ENCODE measurements at regions not wholly inside any gene's neighbourhood (a gene's known extent, or its start where the extent isn't known, plus 50 kb on each side); places are given as distances from the start of the nearest gene placed in this dataset.
"Not testable (repeated sequence)": the region's sequence is repeated elsewhere in the genome, so short reads cannot be mapped to it uniquely, and the experiment has no call there.

DNA sequence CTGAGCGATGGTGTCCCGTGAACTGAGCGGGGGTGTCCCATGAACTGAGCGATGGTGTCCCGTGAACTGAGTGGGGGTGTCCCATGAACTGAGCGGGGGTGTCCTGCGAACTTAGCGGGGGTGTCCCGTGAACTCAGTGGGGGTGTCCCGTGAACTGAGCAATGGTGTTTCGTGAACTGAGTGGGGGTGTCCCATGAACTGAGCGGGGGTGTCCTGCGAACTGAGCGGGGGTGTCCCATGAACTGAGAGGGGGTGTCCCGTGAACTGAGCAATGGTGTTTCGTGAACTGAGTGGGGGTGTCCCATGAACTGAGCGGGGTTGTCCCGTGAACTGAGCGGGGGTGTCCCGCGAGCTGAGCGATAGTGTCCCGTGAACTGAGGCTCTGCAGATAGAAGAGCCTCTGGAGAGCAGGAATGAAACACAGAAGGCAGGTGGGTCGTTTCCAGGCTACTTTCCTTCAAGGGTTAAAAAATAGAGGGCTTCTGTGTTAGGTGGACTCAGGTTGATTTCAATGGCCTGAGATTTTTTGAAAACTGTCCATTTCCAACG is 176.1 kb downstream of the RTP5 start:
- H3K36me3 Mint-ChIP-seq; CTCF ChIA-PET (ENCODE audit: partially characterized antibody); H3K4me1 ChIP-seq (ENCODE audit: insufficient read depth, low read length); H3K4me3 Mint-ChIP-seq; H3K9me3 ChIP-seq (ENCODE audit: control insufficient read depth in 1 of 2, low read length in 2 of 2); POLR2A ChIA-PET (ENCODE audit: partially characterized antibody); H3K27ac Mint-ChIP-seq; DNase-seq; H3K9me3 Mint-ChIP-seq; intact Hi-C loops (cut with micrococcal nuclease); H3K4me1 Mint-ChIP-seq; H3K27ac ChIP-seq (ENCODE audit: low read depth, low read length); H3K4me3 ChIP-seq (ENCODE audit: low read length in 2 of 2); H3K36me3 ChIP-seq (ENCODE audit: insufficient read depth, low read length); H3K27me3 ChIP-seq (ENCODE audit: insufficient read depth, low read length): not testable (repeated sequence)
- peaks cover 15 to 28% of the 10 kb centered on the region in 2 donors for H3K27me3 Mint-ChIP-seq

DNA sequence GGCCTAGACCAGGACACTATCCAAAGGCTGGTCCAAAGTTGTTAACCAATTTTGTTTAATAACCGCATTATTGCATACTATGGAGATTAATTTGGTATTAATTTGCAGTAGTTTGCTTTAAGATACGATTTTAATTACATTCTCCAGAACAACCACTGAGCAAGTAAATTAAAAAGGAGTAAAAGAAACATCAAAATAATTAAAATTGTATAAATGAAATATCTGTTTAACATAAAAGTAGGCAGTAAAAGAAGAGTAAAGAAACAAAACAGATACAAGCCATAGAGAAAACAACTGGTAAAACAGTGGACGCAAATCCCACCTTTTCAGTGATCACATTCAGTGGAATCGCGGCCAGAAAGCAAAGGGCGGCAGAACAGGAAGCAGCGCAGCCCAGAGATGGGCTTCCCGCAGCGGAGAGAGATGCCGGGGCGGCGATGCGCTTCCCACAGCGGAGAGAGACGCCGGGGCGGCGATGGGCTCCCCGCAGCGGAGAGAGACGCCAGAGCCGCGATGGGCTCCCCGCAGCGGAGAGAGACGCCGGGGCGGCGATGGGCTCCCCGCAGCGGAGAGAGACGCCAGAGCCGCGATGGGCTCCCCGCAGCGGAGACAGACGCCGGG is 176.8 kb downstream of the RTP5 start:
- Histone ChIP-seq H3K4me3 (ENCODE audit: low read length in 2 of 2) (no peak overlapping the region), H3K36me3 (ENCODE audit: insufficient read depth, low read length) (no peaks in the 10 kb centered on the region), H3K4me1 (ENCODE audit: insufficient read depth, low read length) (no peaks in the 10 kb centered on the region), H3K27me3 (ENCODE audit: insufficient read depth, low read length) (no peaks in the 10 kb centered on the region), H3K9me3 (ENCODE audit: control insufficient read depth in 1 of 2, low read length in 2 of 2) (no peaks in the 10 kb centered on the region), H3K27ac (ENCODE audit: low read depth, low read length) (no peak overlapping the region)
- H3K27ac Mint-ChIP-seq, result peak overlapping the region in 1 of 7 donors; percentile 57
- peaks cover 15 to 28% of the 10 kb centered on the region in 2 donors for H3K27me3 Mint-ChIP-seq
- peaks cover 0 to 10% (median 1%) of the 10 kb centered on the region in 4 donors for H3K4me1 Mint-ChIP-seq
- POLR2A ChIA-PET (ENCODE audit: partially characterized antibody), result no interaction called here
- no peak for DNase-seq
- peaks cover 0 to 2% (median 0%) of the 10 kb centered on the region in 8 donors for H3K9me3 Mint-ChIP-seq
- no peaks in the 10 kb centered on the region for H3K36me3 Mint-ChIP-seq
- CTCF ChIA-PET (ENCODE audit: partially characterized antibody), result no interaction called here
- intact Hi-C loops (cut with micrococcal nuclease), result no loop called here
- H3K4me3 Mint-ChIP-seq, result peak overlapping the region in 4 of 8 donors; percentile 66 to 78 (median 76)

GRCh38 chr2:242047963-242048362 is 178.4 kb downstream of the RTP5 start:
- DNase-seq, result no peak
- Histone ChIP-seq H3K36me3 (ENCODE audit: insufficient read depth, low read length) (no peaks in the 10 kb centered on the region), H3K27ac (ENCODE audit: low read depth, low read length) (no peak overlapping the region), H3K27me3 (ENCODE audit: insufficient read depth, low read length) (no peaks in the 10 kb centered on the region), H3K9me3 (ENCODE audit: control insufficient read depth in 1 of 2, low read length in 2 of 2) (no peaks in the 10 kb centered on the region), H3K4me1 (ENCODE audit: insufficient read depth, low read length) (no peaks in the 10 kb centered on the region), H3K4me3 (ENCODE audit: low read length in 2 of 2) (no peak overlapping the region)
- peak overlapping the region in 1 of 8 donors; percentile 18 for H3K4me3 Mint-ChIP-seq
- CTCF ChIA-PET (ENCODE audit: partially characterized antibody), result no interaction called here
- H3K27me3 Mint-ChIP-seq, result peaks cover 8 to 30% of the 10 kb centered on the region in 2 donors
- H3K9me3 Mint-ChIP-seq, result no peaks in the 10 kb centered on the region
- intact Hi-C loops (cut with micrococcal nuclease), result no loop called here
- peaks cover 0 to 10% (median 1%) of the 10 kb centered on the region in 4 donors for H3K4me1 Mint-ChIP-seq
- no peak overlapping the region for H3K27ac Mint-ChIP-seq
- POLR2A ChIA-PET (ENCODE audit: partially characterized antibody), result no interaction called here
- H3K36me3 Mint-ChIP-seq, result no peaks in the 10 kb centered on the region

- peaks cover 5 to 26% of the 10 kb centered on the region in 2 donors for H3K27me3 Mint-ChIP-seq
- CTCF ChIA-PET (ENCODE audit: partially characterized antibody), result no interaction called here
Observed at GRCh38 chr2:242048479-242048878, 178.9 kb downstream of the RTP5 start.

GRCh38 chr2:242049492-242049891 is 180.0 kb downstream of the RTP5 start:
- POLR2A ChIA-PET (ENCODE audit: partially characterized antibody); H3K4me1 ChIP-seq (ENCODE audit: insufficient read depth, low read length); CTCF ChIA-PET (ENCODE audit: partially characterized antibody); H3K36me3 Mint-ChIP-seq; H3K27ac Mint-ChIP-seq; H3K4me1 Mint-ChIP-seq; DNase-seq; H3K9me3 ChIP-seq (ENCODE audit: control insufficient read depth in 1 of 2, low read length in 2 of 2); H3K27me3 ChIP-seq (ENCODE audit: insufficient read depth, low read length); H3K4me3 Mint-ChIP-seq; H3K9me3 Mint-ChIP-seq; H3K4me3 ChIP-seq (ENCODE audit: low read length in 2 of 2); intact Hi-C loops (cut with micrococcal nuclease); H3K27ac ChIP-seq (ENCODE audit: low read depth, low read length); H3K36me3 ChIP-seq (ENCODE audit: insufficient read depth, low read length): not testable (repeated sequence)
- H3K27me3 Mint-ChIP-seq, result peaks cover 3 to 24% of the 10 kb centered on the region in 2 donors

More at GRCh38 chr2:242048479-242048878, 178.9 kb downstream of the RTP5 start:
- no peak for DNase-seq
- Histone ChIP-seq H3K4me3 (ENCODE audit: low read length in 2 of 2) (no peak overlapping the region), H3K27me3 (ENCODE audit: insufficient read depth, low read length) (no peaks in the 10 kb centered on the region), H3K4me1 (ENCODE audit: insufficient read depth, low read length) (no peaks in the 10 kb centered on the region), H3K9me3 (ENCODE audit: control insufficient read depth in 1 of 2, low read length in 2 of 2) (no peaks in the 10 kb centered on the region), H3K36me3 (ENCODE audit: insufficient read depth, low read length) (no peaks in the 10 kb centered on the region), H3K27ac (ENCODE audit: low read depth, low read length) (no peak overlapping the region)
- Mint-ChIP-seq H3K4me3 (no peak overlapping the region), H3K27ac (no peak overlapping the region), H3K9me3 (no peaks in the 10 kb centered on the region), H3K4me1 (peaks cover 0 to 10% (median 2%) of the 10 kb centered on the region in 4 donors), H3K36me3 (no peaks in the 10 kb centered on the region)
- intact Hi-C loops (cut with micrococcal nuclease), result no loop called here
- POLR2A ChIA-PET (ENCODE audit: partially characterized antibody), result no interaction called here

GRCh38 chr2:242051463-242051862 is 181.9 kb downstream of the RTP5 start:
- intact Hi-C loops (cut with micrococcal nuclease), result no loop called here
- no peak for DNase-seq
- Histone ChIP-seq H3K27me3 (ENCODE audit: insufficient read depth, low read length) (no peaks in the 10 kb centered on the region), H3K27ac (ENCODE audit: low read depth, low read length) (no peak overlapping the region), H3K36me3 (ENCODE audit: insufficient read depth, low read length) (no peaks in the 10 kb centered on the region), H3K4me3 (ENCODE audit: low read length in 2 of 2) (no peak overlapping the region), H3K4me1 (ENCODE audit: insufficient read depth, low read length) (no peaks in the 10 kb centered on the region), H3K9me3 (ENCODE audit: control insufficient read depth in 1 of 2, low read length in 2 of 2) (no peaks in the 10 kb centered on the region)
- POLR2A ChIA-PET (ENCODE audit: partially characterized antibody), result no interaction called here
- no peak overlapping the region for H3K4me3 Mint-ChIP-seq
- CTCF ChIA-PET (ENCODE audit: partially characterized antibody), result no interaction called here
- no peak overlapping the region for H3K27ac Mint-ChIP-seq
- H3K9me3 Mint-ChIP-seq, result no peaks in the 10 kb centered on the region
- peaks cover 5 to 24% of the 10 kb centered on the region in 2 donors for H3K27me3 Mint-ChIP-seq
- peaks cover 0 to 1% (median under 1%) of the 10 kb centered on the region in 4 donors for H3K4me1 Mint-ChIP-seq
- no peaks in the 10 kb centered on the region for H3K36me3 Mint-ChIP-seq

DNA sequence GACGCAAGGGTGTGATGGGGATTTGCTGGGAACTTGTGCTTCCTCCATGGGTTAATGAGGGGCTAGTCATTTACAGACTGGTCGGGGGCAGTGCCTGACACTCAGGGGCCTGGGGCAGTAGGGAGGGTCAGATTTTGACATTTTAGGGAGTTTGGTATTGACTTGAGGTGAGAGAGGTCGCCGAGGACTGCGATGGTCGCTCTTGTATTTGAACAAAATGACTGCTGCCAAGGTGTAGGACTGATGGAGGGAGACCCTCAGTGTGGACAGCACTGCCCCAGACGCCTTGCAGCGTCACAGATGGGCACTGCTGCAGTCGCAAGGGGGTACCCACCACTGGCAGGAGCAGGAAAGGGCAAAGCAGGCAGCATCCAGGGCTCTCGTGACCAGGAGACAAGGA is 182.9 kb downstream of the RTP5 start:
- Mint-ChIP-seq H3K36me3 (no peaks in the 10 kb centered on the region), H3K27ac (peak overlapping the region in 1 of 7 donors; percentile 25), H3K9me3 (peaks cover 0 to 2% (median 0%) of the 10 kb centered on the region in 8 donors), H3K4me3 (no peak overlapping the region), H3K27me3 (peaks cover 9 to 29% of the 10 kb centered on the region in 2 donors), H3K4me1 (peaks cover 0 to 1% (median 0%) of the 10 kb centered on the region in 4 donors)
- POLR2A ChIA-PET (ENCODE audit: partially characterized antibody), result no interaction called here
- intact Hi-C loops (cut with micrococcal nuclease), result no loop called here
- Histone ChIP-seq H3K4me1 (ENCODE audit: insufficient read depth, low read length) (no peaks in the 10 kb centered on the region), H3K27ac (ENCODE audit: low read depth, low read length) (no peak overlapping the region), H3K9me3 (ENCODE audit: control insufficient read depth in 1 of 2, low read length in 2 of 2) (no peaks in the 10 kb centered on the region), H3K36me3 (ENCODE audit: insufficient read depth, low read length) (no peaks in the 10 kb centered on the region), H3K27me3 (ENCODE audit: insufficient read depth, low read length) (no peaks in the 10 kb centered on the region), H3K4me3 (ENCODE audit: low read length in 2 of 2) (no peak overlapping the region)
- DNase-seq, result no peak
- CTCF ChIA-PET (ENCODE audit: partially characterized antibody), result no interaction called here
